ENCODE measurements at regions not wholly inside any gene's neighbourhood (a gene's known extent, or its start where the extent isn't known, plus 50 kb on each side); places are given as distances from the start of the nearest gene placed in this dataset.

GRCh38 chr5:149429839-149430721 lies 51.0 kb upstream of the IL17B start:
- TF ChIP-seq, protein P1, sequence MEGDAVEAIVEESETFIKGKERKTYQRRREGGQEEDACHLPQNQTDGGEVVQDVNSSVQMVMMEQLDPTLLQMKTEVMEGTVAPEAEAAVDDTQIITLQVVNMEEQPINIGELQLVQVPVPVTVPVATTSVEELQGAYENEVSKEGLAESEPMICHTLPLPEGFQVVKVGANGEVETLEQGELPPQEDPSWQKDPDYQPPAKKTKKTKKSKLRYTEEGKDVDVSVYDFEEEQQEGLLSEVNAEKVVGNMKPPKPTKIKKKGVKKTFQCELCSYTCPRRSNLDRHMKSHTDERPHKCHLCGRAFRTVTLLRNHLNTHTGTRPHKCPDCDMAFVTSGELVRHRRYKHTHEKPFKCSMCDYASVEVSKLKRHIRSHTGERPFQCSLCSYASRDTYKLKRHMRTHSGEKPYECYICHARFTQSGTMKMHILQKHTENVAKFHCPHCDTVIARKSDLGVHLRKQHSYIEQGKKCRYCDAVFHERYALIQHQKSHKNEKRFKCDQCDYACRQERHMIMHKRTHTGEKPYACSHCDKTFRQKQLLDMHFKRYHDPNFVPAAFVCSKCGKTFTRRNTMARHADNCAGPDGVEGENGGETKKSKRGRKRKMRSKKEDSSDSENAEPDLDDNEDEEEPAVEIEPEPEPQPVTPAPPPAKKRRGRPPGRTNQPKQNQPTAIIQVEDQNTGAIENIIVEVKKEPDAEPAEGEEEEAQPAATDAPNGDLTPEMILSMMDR (IDR thresholded peaks at IDR 0.05; ENCODE audit: low read depth, low read length, missing control alignments): peak; percentile 39
- DNase-seq (ENCODE audit: extremely low read depth, low read depth): no peak
- no peak overlapping the region for H3K4me3 ChIP-seq (replicated peaks; ENCODE audit: low read depth, low read length)

Data from HFF-Myc (cell line).